NB4 (cell line): ENCODE measurements at regions not wholly inside any gene's neighbourhood (a gene's known extent, or its start where the extent isn't known, plus 50 kb on each side); places are given as distances from the start of the nearest gene placed in this dataset.

Experiments
- CTCF ChIP-seq: IDR thresholded peaks from one replicate; pipeline ENCODE4 v1.5.1; 2012; ENCODE audit warnings: low read depth, low read length
- MAX ChIP-seq: IDR thresholded peaks from 2 replicates; pipeline ENCODE4 v1.6.1; 2011; ENCODE audit warnings: low read depth, low read length
- POLR2A ChIP-seq: IDR thresholded peaks from 2 replicates; pipeline ENCODE4 v1.6.1; 2011; ENCODE audit warnings: mild to moderate bottlenecking; ENCODE audit not compliant: insufficient read length; ENCODE audit errors: extremely low read depth

DNA sequence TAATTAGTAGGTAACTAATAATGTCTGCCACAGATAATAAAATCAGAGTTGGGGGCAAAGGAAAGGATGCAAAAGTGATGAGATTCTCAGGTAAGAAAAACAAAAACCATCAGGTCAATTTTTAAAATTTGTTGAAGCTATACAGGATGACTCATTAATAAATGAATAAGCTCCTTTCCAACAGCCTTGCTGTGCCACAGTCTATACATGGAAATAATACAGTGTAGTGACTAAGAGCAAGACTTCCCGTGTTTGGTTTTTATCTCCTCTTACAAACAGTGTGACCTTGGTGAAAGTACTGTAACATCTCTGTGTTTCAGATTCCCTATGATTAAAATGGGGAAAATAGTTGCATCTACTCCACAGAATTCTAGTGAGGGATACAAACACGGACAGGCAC, 331.6 kb downstream of the PYDC2 start:
- no peak for TF ChIP-seq MAX
- no peak for TF ChIP-seq POLR2A
- no peak for TF ChIP-seq CTCF
